HG02973 (cell line): ENCODE measurements at regions not wholly inside any gene's neighbourhood (a gene's known extent, or its start where the extent isn't known, plus 50 kb on each side); places are given as distances from the start of the nearest gene placed in this dataset.

Source experiments
- ATAC-seq: cut with Tn5 transposase; IDR thresholded peaks from one replicate; pipeline ENCODE4 v1.9.1; 2021; ENCODE audit warnings: moderate library complexity; ENCODE audit not compliant: unreplicated experiment

DNA sequence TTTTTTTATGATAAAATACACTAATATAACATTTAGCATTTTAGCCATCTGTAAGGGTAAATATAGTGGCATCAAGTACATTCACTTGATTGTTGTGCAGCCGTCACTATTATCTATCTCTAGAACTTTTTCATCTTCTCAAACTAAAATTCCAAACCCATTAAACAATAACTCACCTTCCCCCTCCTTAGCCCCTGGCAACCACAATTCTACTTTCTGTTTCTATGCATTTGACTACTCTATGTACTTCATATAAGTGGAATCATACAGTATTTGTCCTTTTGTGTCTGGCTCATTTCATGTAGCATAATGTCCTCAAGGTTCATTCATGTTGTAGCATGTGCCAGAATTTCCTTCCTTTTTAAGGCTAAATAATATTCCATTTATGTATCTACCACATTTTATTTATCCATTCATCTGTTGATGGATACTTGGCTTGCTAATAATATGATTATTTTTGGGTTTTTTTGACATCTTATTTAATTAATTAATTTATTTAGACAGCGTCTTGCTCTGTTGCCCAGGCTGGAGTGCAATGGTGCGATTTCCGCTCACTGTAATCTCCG lies 69.6 kb upstream of the MACF1 start:
- ATAC-seq: no peak

DNA sequence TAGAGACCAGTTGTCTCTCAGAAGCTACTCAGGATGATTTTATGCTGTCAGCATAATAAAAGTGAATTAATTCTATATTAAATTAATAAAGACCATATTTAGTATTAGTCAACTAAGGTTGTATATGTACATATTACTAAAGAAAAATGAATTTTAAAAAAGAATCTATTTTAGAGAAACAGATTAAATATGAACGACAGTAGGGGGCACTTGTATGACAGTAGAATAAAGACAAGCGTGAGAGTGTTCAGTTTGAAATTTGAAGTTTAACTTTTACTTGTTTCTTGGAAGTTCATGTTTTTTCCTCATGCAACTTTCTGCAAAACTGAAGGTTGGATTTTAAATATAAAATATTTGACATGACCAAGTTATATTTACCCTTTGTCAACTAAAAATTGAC lies 67.9 kb upstream of the MACF1 start:
- no peak for ATAC-seq

DNA sequence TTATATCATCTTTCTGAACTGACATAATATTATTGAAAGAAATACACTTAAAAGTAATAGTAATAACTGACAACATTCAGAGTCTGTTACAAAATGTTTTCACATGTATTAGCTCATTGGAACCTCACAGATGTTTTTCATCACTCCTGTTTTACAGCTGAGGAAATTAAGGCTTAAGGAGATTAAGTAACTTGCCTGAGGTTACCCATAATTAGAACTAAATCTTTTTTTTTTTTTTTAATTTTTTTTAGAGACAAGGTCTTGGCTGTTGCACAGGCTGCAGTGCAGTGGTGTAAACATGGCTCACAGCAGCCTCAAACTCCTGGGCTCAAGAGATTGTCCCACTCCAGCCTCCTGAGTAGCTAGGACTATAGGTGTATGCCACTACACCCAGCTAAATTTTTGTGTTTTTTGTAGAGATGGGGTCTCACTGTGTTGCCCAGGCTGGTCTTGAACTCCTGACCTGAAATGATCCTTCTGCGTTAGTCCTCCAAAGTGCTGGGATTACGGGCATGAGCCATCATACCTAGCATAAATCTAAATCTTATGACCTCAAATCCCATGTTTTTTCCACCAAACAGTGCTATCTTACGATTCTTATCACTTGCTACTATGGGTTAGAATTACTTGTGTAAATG lies 64.7 kb upstream of the MACF1 start:
- no peak for ATAC-seq

DNA sequence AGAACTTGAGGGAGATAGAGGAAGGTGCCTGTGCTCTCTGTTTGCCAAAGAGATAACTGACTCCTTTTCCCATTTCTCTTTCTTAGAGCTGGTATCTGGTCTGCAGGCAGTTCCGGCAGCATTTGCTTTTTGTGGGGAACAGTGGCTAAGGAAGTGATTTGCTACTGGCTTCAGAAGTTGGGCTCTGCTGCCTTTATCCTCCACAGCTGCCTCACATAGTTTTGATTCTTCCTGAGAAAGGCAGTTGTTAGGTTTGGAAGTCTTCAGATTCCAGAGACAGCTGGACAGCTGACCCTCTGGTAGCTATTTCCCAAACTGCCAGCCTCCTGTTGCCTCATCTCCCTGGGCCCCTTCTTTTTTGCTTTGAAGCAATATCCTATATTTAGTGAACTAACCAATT lies 62.6 kb upstream of the MACF1 start:
- no peak for ATAC-seq

DNA sequence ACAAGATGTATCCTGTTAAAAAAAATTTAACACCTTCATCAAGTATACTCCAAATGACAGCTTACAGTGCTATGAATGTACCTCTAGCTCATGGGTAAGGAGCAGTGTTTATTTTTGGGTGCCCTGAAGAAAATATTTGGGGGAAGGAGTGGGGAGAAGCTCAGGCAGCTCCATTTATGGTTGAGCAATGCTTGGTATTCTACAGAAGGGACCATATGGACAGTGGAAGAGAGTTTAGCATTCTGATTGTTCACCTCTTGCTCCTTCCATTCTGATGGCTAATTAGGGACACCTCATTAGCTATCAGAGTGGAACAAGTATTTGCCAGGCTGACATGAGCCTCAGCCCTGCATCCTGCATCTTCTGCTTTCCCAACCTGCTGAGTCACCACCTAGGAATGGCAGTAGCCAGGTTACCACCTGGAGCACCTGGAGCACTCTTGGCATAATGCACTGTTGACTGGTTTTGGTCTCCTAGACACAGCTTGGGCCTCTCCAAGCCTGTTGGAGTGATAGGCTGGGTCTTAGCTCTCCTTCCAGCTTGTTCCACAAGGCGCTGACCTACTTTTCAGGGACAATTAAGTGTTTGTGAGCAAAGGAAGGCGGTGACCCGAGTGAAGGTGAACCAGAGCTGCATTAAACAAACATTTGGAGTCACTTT lies 62.0 kb upstream of the MACF1 start:
- no peak for ATAC-seq

DNA sequence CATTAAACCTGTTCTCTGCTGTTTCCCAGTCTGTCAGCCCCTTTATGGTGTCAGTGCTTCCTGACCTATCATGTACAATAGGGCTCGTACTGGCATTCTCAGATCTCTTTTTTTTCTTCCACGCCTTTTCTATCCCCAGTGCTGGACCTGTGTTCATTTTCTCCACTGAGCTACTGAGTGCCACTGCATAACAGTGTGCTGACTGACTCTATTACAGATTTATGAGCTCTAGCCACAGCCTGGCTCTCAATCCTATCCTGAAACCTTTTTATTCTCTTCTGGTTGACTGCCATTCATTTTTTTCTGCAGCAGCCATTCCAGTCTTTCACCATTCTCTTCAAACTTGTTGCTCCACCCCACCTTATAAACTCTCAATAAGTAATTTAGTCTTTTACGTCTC lies 59.6 kb upstream of the MACF1 start:
- ATAC-seq: no peak

DNA sequence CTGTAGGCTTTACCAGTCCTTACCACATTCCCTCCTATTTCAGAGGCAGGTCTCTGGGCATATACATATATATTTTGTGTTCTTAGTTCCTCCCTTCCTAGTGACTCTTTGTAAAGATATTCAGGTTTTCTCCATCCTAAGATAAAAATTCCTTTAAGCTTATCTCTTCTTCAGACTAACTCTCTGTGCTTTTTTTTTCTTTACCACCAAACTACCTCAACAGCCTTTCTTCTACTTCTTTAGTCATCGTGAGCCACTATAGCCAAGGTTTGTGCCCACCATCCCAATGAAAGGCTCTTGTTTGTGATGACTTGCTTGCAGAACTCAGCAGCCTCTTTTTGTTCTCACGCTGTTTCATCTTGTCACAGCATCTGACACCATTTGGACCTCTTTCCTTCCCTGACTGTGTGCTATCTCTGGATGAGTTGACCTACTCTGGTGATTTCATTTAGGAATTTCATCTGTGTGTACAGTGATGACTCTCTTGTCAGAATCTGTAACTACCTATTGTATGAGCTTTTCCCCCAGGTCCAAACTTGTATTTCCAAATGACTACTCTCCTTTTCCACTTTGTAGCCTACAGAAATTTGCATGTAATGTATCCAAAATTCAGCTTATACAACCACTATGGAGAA lies 59.0 kb upstream of the MACF1 start:
- no peak for ATAC-seq

DNA sequence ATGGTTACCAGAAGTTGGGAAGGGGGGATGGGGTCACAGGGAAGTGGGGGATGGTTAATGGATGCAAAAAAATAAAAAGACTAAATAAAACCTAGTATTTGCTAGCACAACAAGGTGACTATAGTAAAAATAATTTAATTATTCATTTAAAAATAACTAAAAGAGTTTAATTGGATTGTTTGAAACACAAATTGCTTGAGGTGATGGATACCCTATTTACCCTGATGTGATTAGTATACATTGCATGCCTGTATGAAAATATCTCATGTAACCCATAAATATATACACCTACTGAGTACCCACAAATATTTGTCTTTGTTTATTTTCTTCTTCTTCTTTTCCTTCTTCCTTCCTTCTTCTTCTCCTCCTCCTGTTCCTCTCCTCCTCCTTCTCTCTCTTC lies 57.8 kb upstream of the MACF1 start:
- ATAC-seq: no peak

DNA sequence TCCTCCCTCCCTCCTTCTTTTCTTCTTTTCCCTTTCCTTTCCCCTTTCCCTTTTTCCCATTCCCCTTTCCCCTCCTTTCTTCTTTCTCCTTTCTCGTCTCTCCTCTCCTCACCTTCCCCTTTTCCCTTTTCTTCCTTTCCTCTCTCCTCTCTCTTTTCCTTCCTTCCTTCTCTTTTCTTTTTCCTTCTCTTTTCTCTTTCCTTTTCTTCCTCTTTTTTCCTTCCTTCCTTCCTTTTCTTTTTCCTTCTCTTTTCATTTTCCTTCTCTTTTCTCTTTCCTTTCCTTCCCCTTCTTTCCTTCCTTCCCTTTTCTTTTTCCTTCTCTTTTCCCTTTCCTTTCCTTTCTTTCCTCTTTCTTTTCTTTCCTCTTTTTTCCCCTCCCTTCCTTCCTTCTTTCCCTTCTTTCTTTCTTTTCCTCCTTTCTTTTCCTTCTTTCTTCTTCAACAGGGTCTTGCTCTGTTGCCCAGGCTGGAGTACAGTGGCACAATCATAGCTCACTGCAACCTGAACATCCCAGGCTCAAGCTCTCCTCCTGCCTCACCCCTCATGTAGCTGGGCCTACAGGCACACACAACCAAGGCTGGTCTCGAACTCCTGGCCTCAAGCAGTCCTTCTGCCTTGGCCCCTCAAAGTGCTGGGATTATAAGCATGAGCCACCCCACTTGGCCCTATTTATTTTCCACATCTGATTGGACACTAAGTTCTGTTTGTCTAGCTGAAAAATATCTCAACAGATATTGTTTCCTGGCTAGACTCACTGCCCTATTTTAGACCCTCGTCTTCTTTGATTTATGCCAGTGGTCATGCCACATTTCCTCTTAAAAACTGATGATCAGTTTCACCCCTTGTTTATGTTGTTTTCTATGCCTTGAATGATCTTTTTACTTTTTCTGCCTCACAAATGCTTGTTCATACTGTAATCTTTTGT lies 57.1 kb upstream of the MACF1 start:
- ATAC-seq: no peak

DNA sequence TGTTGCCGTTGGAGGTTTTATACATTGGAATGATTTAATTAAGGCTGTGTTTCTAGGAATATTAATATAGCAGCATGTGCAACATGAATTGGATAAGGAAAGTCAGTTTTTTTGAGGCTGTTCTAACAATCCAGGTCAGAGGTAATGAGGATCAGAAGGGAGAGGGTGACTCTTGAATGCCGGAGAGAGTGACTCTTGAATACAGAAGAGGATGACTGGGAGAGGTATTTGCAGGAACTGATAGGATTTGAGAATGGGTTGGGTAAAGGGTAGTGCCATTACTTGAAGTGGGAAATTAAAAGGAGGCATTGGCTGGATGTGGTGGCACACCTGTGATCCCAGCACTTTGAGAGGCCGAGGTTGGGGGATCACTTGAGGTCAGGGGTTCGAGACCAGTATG lies 55.6 kb upstream of the MACF1 start:
- no peak for ATAC-seq

DNA sequence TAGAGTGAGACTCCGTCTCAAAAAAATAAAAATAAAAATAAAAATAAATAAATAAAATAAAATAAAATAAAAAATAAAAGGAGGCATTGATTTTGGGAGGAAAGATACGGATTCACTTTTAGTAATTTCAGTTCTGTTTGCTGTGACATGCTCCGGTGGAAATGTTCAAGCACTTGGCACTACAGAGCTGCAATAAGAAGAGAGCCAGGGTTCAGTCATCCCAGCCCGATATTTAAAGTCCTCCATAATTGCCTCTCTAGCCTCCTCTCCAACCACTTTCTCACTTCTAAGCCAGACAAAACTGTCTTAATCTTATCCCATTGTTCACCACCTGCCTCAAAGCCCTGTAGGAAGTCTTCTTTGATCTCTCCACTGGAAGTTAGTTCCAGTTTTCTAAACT lies 55.0 kb upstream of the MACF1 start:
- ATAC-seq: no peak

DNA sequence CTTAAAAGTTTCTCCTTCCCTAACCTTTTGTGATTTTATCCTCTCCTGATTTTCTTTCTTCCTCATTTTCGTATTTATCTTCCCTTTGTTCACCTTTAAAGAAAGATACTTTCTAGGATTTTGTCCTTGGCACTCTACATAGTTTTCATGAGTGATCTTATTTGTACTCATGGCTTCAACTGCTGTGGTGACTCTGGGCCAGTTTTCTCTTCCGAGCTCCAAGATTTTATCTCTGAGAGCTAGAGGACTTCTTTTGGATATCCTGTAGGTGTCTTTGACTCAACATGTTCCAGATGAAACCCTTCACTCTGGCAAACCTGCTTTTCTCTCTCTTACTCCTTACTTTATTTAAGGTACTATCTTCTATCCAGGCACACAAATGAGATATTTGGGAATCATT lies 53.7 kb upstream of the MACF1 start:
- ATAC-seq: no peak

DNA sequence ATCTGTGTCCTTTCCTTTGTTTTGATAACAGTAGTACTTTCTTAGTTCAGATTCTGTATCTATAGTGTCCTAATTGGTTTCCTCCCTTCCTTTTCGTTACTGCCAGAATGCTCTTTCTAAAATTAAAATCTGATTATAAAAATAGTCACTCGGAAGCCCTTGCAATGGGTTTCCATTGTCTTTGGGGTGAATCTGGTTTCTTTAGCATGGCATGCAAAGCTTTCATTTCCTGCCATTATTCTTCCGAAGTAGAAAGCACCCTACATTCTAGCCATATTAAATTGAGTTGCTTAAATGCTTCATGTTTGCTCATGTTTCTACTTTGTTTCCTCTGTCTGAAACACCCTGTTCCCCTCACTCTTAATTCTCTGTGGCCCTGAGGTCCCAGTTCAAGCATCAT lies 53.2 kb upstream of the MACF1 start:
- ATAC-seq: no peak

DNA sequence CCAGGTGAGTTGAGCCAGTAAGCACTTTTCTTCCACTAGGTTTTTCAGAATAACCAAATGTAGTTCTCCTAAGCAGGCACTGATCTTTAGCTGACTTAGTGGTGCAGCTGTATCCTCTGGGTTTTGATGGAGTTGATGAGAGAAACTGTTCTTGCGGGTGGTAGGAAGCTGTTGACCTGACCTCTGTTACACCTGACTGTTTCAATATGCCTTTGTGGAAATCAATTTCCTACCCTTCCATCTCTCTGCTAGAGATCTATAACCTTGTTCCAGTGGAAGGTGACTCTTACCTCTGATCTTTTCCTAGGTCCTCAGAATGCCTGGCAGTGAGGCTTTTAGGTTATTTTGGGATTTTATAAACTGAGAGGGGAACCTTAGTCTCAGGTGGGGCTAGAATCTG lies 51.6 kb upstream of the MACF1 start:
- no peak for ATAC-seq

DNA sequence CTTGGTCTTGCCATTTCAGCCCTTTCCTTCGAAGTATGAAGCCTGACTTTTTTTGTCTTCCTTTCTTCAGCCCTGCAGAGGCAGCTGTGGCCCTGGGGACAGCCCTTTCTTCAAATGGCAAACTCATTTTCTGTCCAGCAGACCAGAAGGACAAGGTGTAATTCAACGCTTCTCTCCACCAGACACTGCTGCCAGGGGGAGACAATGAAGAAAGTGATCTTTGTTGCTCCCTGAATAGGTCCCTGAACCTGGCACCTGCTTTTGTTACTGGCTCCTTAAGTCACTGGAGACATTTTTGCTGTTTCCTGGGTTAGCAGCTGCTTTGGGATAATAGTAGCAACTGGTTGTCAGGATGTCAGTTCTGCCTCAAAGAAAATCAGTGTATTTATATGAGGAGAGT lies 50.8 kb upstream of the MACF1 start:
- no peak for ATAC-seq

DNA sequence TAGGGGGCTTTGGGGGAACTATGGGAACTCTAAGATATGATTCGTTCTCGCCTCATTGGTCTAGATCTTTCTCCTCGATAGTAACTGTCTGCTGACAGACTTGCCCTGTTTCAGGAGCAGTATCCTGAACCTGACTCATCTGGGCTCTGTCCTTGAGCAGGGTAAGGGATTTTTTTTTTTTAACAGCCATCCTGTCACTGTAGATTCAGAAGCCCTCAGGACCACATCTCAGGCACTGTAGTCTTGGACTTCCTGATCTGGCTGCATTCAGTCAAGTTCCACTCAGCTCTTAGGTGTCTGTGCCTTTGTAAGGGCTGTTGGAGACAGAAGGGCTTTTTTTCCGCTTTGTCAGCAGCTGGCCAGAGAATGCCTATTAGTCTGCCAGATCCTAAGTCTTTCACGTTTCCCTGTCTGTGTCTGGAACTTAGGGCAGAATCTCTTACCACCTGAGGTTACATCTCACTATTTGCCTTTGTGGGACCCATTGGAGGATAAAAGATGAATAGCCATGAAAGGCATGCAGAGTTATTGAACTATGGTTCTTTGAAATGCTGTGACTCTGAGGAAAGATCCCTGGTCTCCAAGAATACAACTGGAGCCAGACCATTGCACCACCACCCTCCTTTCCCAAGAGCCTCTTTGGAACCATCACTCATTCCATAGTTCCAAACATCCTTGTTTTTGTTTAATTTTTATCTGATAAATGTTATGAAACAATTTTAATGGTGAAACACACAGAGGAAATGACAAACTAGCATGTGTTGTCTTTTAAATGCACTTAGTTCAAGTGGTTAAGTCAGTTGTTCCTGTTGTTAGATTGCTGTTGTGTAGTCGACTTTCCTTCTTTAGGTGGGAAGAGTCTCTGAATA lies 49.7 kb upstream of the MACF1 start:
- no peak for ATAC-seq
